Keratinocyte (primary cell): ENCODE measurements at regions not wholly inside any gene's neighbourhood (a gene's known extent, or its start where the extent isn't known, plus 50 kb on each side); places are given as distances from the start of the nearest gene placed in this dataset.

Experiments used
- DNase-seq: peaks from one replicate; pipeline ENCODE4 v3.0.0-alpha.2; 2011; ENCODE audit warnings: low read depth, missing footprints, low spot score
- FAIRE-seq: peaks from 2 replicates; lab custom pipeline; 2011; peaks lifted over from hg19 to GRCh38; lab: Jason Lieb, UNC
- H2AFZ ChIP-seq: 2 replicates; pipeline ENCODE4 v1.6.0; 2012; ENCODE audit warnings: low read length, control low read depth, inconsistent platforms; ENCODE audit not compliant: control insufficient read depth
- H3K27ac ChIP-seq: 2 replicates; pipeline ENCODE4 v1.5.1; 2011; ENCODE audit warnings: low read length; ENCODE audit not compliant: control insufficient read depth, insufficient read depth
- H3K27me3 ChIP-seq: 3 replicates; pipeline ENCODE4 v1.6.0; 2011; ENCODE audit warnings: low read length; ENCODE audit not compliant: control insufficient read depth, insufficient read depth; ENCODE audit errors: extremely low read depth
- H3K36me3 ChIP-seq, 2 experiments: 2 replicates in 1 of 2; 3 replicates in 1 of 2; pipeline ENCODE4 v1.5.1; 2011; ENCODE audit warnings: low read length in 2 of 2, mild to moderate bottlenecking in 1 of 2; ENCODE audit not compliant: control insufficient read depth in 2 of 2, insufficient read depth in 2 of 2; ENCODE audit errors: extremely low read depth in 1 of 2
- H3K4me1 ChIP-seq: 3 replicates; pipeline ENCODE4 v1.5.1; 2011; ENCODE audit warnings: low read length; ENCODE audit not compliant: control insufficient read depth, insufficient read depth; ENCODE audit errors: extremely low read depth
- H3K4me2 ChIP-seq: 3 replicates; pipeline ENCODE4 v1.6.0; 2011; ENCODE audit warnings: low read depth, low read length; ENCODE audit not compliant: control insufficient read depth, insufficient read depth; ENCODE audit errors: extremely low read depth
- H3K4me3 ChIP-seq, 3 experiments: fragments of 200-600 bp in 1 of 3; sonication (generic) in 1 of 3; 2 replicates in 2 of 3; 3 replicates in 1 of 3; pipeline ENCODE4 v1.5.1; 2011 to 2016; ENCODE audit warnings: low read length in 3 of 3, mild to moderate bottlenecking in 3 of 3, control low read depth in 2 of 3, inconsistent platforms in 1 of 3, low read depth in 1 of 3, mixed read lengths in 1 of 3, mixed run types in 1 of 3, moderate library complexity in 1 of 3; ENCODE audit not compliant: control insufficient read depth in 2 of 3, insufficient read depth in 2 of 3; ENCODE audit errors: extremely low read depth in 1 of 3
- H3K79me2 ChIP-seq: 2 replicates; pipeline ENCODE4 v1.6.0; 2012; ENCODE audit warnings: low read length; ENCODE audit not compliant: control insufficient read depth, insufficient read depth
- H3K9ac ChIP-seq: 3 replicates; pipeline ENCODE4 v1.6.0; 2011; ENCODE audit warnings: low read length; ENCODE audit not compliant: control insufficient read depth, insufficient read depth; ENCODE audit errors: extremely low read depth
- H3K9me1 ChIP-seq: 3 replicates; pipeline ENCODE4 v1.6.0; 2011; ENCODE audit warnings: low read length; ENCODE audit not compliant: control insufficient read depth, insufficient read depth; ENCODE audit errors: extremely low read depth
- H3K9me3 ChIP-seq: 2 replicates; pipeline ENCODE4 v1.5.1; 2012; ENCODE audit warnings: low read depth, low read length; ENCODE audit not compliant: control insufficient read depth
- H4K20me1 ChIP-seq: 3 replicates; pipeline ENCODE4 v1.6.0; 2011; ENCODE audit warnings: low read length; ENCODE audit not compliant: control insufficient read depth, insufficient read depth; ENCODE audit errors: extremely low read depth
- CTCF ChIP-seq, 3 experiments: IDR thresholded peaks in 1 of 3; conservative IDR thresholded peaks in 1 of 3; optimal IDR thresholded peaks in 1 of 3; 2 replicates in 2 of 3; 3 replicates in 1 of 3; pipeline versions ENCODE3 to v1.5.1; 2011; ENCODE audit warnings: low read length in 3 of 3, mild to moderate bottlenecking in 3 of 3, moderate library complexity in 2 of 3, control low read depth in 1 of 3, inconsistent platforms in 1 of 3; ENCODE audit not compliant: insufficient read depth in 2 of 3; ENCODE audit errors: extremely low read depth in 1 of 3
- EZH2 ChIP-seq: IDR thresholded peaks from one replicate; pipeline ENCODE4 v1.6.1; 2012; ENCODE audit warnings: inconsistent platforms, mild to moderate bottlenecking, low read length, moderate library complexity
- dilution Hi-C: fragments of 300-500 bp; cut with MboI; formaldehyde crosslinking; loops from one replicate; pipeline ENCODE4 v1.7.0; 2020; ENCODE audit warnings: low sequenced_read_pairs; ENCODE audit not compliant: extremely low pct_ligation_motif_present

- no peaks in the 10 kb centered on the region for H4K20me1 ChIP-seq
- no peak overlapping the region for H3K27ac ChIP-seq
- peak overlapping the region; percentile 8 for H2AFZ ChIP-seq
- FAIRE-seq (no peak), DNase-seq (no peak)
- no peaks in the 10 kb centered on the region for H3K9me1 ChIP-seq
- no peak overlapping the region for H3K4me3 ChIP-seq
- no peaks in the 10 kb centered on the region for H3K36me3 ChIP-seq
- no peaks in the 10 kb centered on the region for H3K79me2 ChIP-seq
- H3K4me2 ChIP-seq, result peak overlapping the region; percentile 3
- H3K27me3 ChIP-seq, result no peaks in the 10 kb centered on the region
- H3K4me1 ChIP-seq, result peaks cover 9% of the 10 kb centered on the region
- TF ChIP-seq EZH2, result no peak
- TF ChIP-seq CTCF (optimal IDR thresholded peaks at IDR 0.05 in 1 of 3, IDR thresholded peaks at IDR 0.05 in 1 of 3, conservative IDR thresholded peaks at IDR 0.05 in 1 of 3; ENCODE audit: extremely low read depth in 1 of 3, insufficient read depth in 2 of 3, low read length in 3 of 3), result no peak
- dilution Hi-C loops, result no loop called here
- H3K9me3 ChIP-seq, result no peaks in the 10 kb centered on the region
- H3K9ac ChIP-seq, result no peak overlapping the region
These were observed 173.0 kb upstream of the CADM1 start for GRCh38 chr11:115677190-115677589.

GRCh38 chr11:115676768-115677167, 172.6 kb upstream of the CADM1 start:
- H3K4me3 ChIP-seq, result no peak overlapping the region
- H3K9ac ChIP-seq, result no peak overlapping the region
- peak overlapping the region; percentile 3 for H3K4me2 ChIP-seq
- no peak overlapping the region for H3K27ac ChIP-seq
- H2AFZ ChIP-seq, result no peak overlapping the region
- TF ChIP-seq CTCF (optimal IDR thresholded peaks at IDR 0.05 in 1 of 3, IDR thresholded peaks at IDR 0.05 in 1 of 3, conservative IDR thresholded peaks at IDR 0.05 in 1 of 3; ENCODE audit: extremely low read depth in 1 of 3, insufficient read depth in 2 of 3, low read length in 3 of 3) (no peak), EZH2 (no peak)
- no peaks in the 10 kb centered on the region for H3K36me3 ChIP-seq
- H3K9me1 ChIP-seq, result no peaks in the 10 kb centered on the region
- DNase-seq (no peak), FAIRE-seq (peak; percentile 20)
- peaks cover 9% of the 10 kb centered on the region for H3K4me1 ChIP-seq
- dilution Hi-C loops, result no loop called here
- no peaks in the 10 kb centered on the region for H3K79me2 ChIP-seq
- no peaks in the 10 kb centered on the region for H4K20me1 ChIP-seq
- no peaks in the 10 kb centered on the region for H3K27me3 ChIP-seq
- no peaks in the 10 kb centered on the region for H3K9me3 ChIP-seq
